CD1c-positive myeloid dendritic cell (primary cell): ENCODE measurements at regions not wholly inside any gene's neighbourhood (a gene's known extent, or its start where the extent isn't known, plus 50 kb on each side); places are given as distances from the start of the nearest gene placed in this dataset.
"Not testable (repeated sequence)": the region's sequence is repeated elsewhere in the genome, so short reads cannot be mapped to it uniquely, and the experiment has no call there.

Source experiments
- DNase-seq: peaks from one replicate; pipeline ENCODE4 v3.0.0-alpha.2; 2016; ENCODE audit errors: extremely low spot score

- DNase-seq, result no peak
Observed at GRCh38 chr2:153307223-153307622, 171.3 kb downstream of the RPRM start.

- no peak for DNase-seq
Observed at GRCh38 chr2:153299809-153300208, 178.8 kb downstream of the RPRM start.

- no peak for DNase-seq
Observed at GRCh38 chr2:153299217-153299616, 179.3 kb downstream of the RPRM start.

DNA sequence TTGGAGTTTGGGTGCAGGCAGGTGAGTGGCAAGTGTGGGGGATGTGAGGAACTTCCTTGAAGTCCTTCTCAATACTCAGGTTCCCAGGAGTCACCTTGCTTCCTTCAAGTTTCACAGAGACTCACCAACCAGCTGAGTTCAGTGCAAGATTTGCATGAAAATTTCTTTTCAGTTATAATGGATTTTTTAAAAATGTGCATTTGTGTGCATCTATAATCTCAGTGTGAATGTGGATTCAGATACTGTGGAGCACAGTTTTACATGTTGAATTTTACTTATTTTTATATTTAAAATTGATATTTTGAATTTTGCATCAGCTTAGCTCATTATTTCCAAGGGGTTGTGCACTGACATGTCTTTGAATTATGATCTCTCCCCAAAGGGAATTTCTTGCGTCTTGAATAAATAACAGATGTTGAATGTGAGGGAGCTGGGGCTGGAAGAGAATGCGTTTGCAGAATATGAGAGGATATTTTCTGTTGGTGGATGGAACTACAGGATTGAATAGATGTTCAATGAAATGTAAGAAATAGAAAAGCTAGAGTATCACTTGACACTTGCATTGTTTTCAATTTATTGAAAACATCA is 184.3 kb downstream of the RPRM start:
- DNase-seq, result no peak

- no peak for DNase-seq
Observed at GRCh38 chr2:153291718-153292117, 186.8 kb downstream of the RPRM start.

- DNase-seq, result no peak
Observed at GRCh38 chr2:153287109-153287801, 191.3 kb downstream of the RPRM start.

GRCh38 chr2:153268941-153269461 is 209.6 kb downstream of the RPRM start:
- DNase-seq, result no peak

GRCh38 chr2:153256876-153257275 is 221.7 kb downstream of the RPRM start:
- DNase-seq, result not testable (repeated sequence)

- DNase-seq, result not testable (repeated sequence)
Observed at GRCh38 chr2:153246636-153247035, 231.9 kb downstream of the RPRM start.

- no peak for DNase-seq
Observed at GRCh38 chr2:153235516-153235915, 243.0 kb downstream of the RPRM start.

DNA sequence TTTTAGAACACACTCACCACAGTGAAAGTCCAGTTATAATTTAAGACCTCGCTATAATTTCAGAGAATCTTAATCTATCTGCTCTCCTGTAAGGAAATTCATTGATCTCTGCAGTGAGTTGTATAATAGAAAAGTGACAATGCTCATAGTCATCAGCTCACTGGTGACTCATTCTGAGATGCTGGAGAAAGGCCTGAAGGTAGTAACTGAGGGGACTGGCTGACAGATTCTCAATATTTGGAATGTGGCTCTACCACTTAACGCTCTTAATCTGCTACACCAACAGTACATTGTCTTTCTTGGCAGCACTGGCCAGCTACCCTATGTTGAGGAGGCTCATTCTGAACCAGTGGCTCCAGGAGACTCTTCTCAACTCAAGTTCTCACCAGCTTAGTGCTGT is 246.1 kb downstream of the RPRM start:
- no peak for DNase-seq

GRCh38 chr2:153230977-153231376 is 247.6 kb downstream of the RPRM start:
- no peak for DNase-seq

- no peak for DNase-seq
Observed at GRCh38 chr2:153228904-153229303, 249.7 kb downstream of the RPRM start.

- no peak for DNase-seq
Observed at GRCh38 chr2:153227981-153228380, 250.6 kb downstream of the RPRM start.

DNA sequence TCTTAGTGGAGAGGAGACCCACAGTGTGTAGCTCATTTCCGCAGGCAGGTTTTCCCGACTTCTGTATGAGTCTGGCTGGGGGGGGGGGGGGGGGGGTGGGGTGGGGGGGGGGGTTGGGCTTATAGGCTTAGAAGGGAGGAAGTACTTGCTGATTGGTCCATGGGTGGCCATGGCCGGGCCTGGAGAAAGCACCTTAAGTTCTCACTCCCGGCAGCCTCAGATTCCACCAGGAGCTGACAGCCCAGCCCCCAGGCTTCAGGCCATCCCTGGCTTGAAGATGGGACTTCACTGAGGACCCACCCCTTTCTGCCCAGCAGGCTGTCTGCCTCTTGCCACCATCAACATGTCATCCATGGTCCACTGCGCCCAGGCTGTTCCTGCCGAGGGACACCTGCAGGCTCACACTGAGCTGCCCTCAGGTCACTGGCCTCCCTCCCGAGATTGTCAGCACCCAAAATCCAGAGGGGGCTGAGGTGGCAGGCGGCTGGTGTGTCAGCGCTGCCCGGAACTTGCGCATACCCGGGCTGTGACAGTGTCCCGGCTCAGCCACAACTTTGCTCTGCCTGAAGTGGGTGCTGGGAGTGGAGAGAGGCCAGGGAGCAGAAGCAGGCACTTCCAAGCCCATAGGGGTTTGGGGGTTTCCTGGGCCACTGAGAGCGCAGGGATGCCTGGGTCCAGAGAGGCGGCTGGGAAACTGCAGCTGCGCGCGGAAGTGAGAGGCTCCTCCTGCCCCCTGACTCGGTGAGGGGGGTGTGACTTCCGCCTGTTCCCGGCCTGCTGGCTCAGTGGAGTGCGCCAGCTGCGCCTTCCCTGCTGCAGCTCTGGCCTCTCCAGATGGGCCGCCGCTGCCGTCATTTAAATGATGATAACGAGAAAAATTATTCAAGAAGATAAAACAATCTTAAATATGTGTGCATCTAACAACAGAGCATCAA is 256.1 kb downstream of the RPRM start:
- no peak for DNase-seq

GRCh38 chr2:153221506-153221905 is 257.1 kb downstream of the RPRM start:
- no peak for DNase-seq

GRCh38 chr2:153221087-153221486 is 257.5 kb downstream of the RPRM start:
- no peak for DNase-seq

DNA sequence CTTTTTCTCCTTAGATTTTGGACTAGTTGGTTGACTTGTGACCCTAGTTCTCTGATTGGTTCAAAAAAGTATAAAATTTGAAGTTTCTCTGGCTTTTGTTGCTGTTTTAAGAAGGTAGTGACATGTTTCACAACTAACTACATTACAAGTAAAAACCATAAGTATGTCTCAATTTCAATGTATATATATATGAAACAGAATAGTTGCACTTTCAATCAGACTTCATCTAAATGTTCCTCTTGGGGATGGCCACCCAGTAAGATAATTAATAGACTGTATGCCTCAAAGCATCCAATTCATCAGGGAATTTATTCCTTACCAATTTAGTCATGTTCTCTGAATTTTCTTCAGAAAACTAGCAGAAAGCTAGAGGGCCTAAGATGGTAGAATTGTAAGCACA is 259.7 kb downstream of the RPRM start:
- no peak for DNase-seq

DNA sequence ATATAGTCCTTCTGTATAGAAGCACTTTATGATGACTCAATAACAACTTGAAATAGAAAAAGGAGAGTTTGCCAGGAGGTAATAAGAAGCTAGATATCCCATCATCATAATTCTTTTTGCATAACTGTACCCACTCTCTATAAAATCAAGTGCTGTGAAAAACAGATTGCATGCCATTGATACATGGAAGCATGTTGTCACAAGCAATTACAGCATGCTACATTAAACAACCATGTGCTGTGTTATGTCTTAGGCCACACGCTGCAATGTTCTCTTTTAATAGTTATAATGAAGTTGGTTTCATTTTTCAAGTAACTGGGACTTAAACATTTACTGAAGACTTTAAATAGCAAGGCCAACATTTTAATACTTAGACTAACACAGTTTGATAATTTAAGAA is 264.2 kb downstream of the RPRM start:
- DNase-seq, result no peak

- no peak for DNase-seq
Observed at GRCh38 chr2:153213022-153213421, 265.5 kb downstream of the RPRM start.

DNA sequence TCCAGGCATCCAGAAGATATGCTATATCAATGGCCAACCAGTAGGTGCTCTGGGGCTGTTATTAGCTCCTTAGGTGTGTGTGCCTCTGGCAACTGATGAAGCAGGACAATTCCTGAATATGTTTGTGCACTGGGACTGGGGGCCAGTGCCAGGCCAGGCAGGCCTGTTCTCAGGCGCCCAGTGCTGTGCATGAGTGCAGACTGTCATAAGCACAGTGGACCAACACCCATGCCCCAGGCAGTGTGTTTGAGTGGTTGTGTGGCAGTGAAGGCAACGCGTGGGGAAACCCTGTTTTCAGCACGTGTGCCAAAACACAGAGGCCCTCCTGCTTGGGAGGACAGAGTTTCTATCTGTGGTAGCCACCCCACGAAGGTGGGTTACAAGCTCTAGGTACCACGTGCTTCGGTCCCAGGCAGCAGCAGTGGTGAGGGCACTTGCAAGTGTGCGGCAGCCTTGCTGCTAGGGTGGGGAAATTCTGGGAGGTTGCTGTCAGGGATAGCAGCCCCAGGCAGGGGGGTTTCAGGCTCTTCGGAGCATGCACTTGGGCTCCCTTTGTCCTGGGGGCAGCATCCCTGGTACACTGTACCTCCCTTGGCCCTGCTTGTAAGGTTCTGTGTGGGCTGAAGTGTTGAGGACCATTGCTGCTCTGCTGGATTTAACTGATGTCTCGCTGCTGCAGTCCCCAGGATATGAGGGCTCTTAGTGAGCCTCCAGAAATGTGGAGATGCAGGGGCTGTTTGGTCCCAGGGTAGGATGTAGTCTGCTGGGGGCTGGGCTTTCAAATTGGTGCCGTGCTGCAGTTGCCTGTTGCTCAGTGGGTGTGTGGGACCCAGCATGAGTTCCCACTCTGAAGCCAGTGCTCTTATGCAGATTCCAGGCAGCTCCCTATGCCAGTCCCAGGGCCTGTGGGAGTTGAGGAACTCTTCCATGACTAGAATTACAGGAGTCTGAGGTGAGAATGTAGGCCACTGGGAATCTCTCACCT is 280.9 kb downstream of the RPRM start:
- no peak for DNase-seq
